Stimulated activated CD8-positive, alpha-beta memory T cell treated with anti-CD3 and anti-CD28 coated beads, Interleukin-12 subunit alpha, Interleukin-12 subunit beta, amount 100 ng/mL, for 1 hour (primary cell): ENCODE measurements at regions not wholly inside any gene's neighbourhood (a gene's known extent, or its start where the extent isn't known, plus 50 kb on each side); places are given as distances from the start of the nearest gene placed in this dataset.
"Not testable (repeated sequence)": the region's sequence is repeated elsewhere in the genome, so short reads cannot be mapped to it uniquely, and the experiment has no call there.

Experiments
- DNase-seq: peaks from one replicate; pipeline ENCODE4 v3.0.0-alpha.2; 2020; ENCODE audit warnings: low read depth

GRCh38 chr15:32536507-32537172 is 56.6 kb upstream of the GOLGA8N start:
- peak; percentile 1 for DNase-seq

GRCh38 chr15:32536057-32536493 is 57.2 kb upstream of the GOLGA8N start:
- not testable (repeated sequence) for DNase-seq

GRCh38 chr15:32535150-32535898 is 57.9 kb upstream of the GOLGA8N start:
- not testable (repeated sequence) for DNase-seq

GRCh38 chr15:32522900-32523299 is 67.5 kb upstream of the GOLGA8O start:
- DNase-seq = not testable (repeated sequence)

GRCh38 chr15:32522421-32522820 is 67.0 kb upstream of the GOLGA8O start:
- DNase-seq = not testable (repeated sequence)

GRCh38 chr15:32518976-32519375 is 63.5 kb upstream of the GOLGA8O start:
- not testable (repeated sequence) for DNase-seq

GRCh38 chr15:32518013-32518412 is 62.6 kb upstream of the GOLGA8O start:
- not testable (repeated sequence) for DNase-seq

- not testable (repeated sequence) for DNase-seq
Observed at GRCh38 chr15:32516954-32517353, 61.5 kb upstream of the GOLGA8O start.

GRCh38 chr15:32513378-32513777 is 57.9 kb upstream of the GOLGA8O start:
- not testable (repeated sequence) for DNase-seq

- DNase-seq = not testable (repeated sequence)
Observed at GRCh38 chr15:32510027-32510426, 54.6 kb upstream of the GOLGA8O start.

- not testable (repeated sequence) for DNase-seq
Observed at GRCh38 chr15:32508081-32508480, 52.6 kb upstream of the GOLGA8O start.

GRCh38 chr15:32506787-32507186 is 51.4 kb upstream of the GOLGA8O start:
- DNase-seq = not testable (repeated sequence)

GRCh38 chr15:32505633-32506032 is 50.2 kb upstream of the GOLGA8O start:
- DNase-seq = not testable (repeated sequence)
